ENCODE measurements at regions not wholly inside any gene's neighbourhood (a gene's known extent, or its start where the extent isn't known, plus 50 kb on each side); places are given as distances from the start of the nearest gene placed in this dataset.

DNA sequence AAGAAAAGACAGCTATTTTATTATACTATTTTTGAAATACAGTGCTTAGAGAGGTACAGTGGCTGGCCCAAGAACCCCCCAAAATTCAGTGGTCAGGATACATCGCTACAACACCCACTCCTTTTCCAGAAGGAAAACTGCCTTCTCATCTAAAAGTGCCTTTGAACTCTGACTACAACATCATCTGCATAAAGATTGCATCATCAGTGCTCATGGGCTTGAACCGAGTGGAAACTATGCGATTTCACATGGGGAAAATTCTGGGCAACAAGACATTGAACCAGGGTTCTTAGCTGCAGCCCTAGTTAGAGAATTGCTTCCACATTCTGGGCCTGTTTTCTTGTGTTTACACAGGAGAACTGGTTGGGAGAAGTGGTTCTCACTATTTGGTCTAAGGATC, 294.6 kb upstream of the SLC14A2 start:
- TF ChIP-seq EZH2phosphoT487 (IDR thresholded peaks at IDR 0.05; ENCODE audit: borderline replicate concordance, low read length), result no peak
- TF ChIP-seq, protein P1, sequence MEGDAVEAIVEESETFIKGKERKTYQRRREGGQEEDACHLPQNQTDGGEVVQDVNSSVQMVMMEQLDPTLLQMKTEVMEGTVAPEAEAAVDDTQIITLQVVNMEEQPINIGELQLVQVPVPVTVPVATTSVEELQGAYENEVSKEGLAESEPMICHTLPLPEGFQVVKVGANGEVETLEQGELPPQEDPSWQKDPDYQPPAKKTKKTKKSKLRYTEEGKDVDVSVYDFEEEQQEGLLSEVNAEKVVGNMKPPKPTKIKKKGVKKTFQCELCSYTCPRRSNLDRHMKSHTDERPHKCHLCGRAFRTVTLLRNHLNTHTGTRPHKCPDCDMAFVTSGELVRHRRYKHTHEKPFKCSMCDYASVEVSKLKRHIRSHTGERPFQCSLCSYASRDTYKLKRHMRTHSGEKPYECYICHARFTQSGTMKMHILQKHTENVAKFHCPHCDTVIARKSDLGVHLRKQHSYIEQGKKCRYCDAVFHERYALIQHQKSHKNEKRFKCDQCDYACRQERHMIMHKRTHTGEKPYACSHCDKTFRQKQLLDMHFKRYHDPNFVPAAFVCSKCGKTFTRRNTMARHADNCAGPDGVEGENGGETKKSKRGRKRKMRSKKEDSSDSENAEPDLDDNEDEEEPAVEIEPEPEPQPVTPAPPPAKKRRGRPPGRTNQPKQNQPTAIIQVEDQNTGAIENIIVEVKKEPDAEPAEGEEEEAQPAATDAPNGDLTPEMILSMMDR (conservative IDR thresholded peaks at IDR 0.05; ENCODE audit: low read depth, low read length), result no peak
- TF ChIP-seq EZH2 (IDR thresholded peaks at IDR 0.05; ENCODE audit: low read length, unreplicated experiment), result no peak
- no peaks in the 10 kb centered on the region for H3K27me3 ChIP-seq (ENCODE audit: low read length)
- no peaks in the 10 kb centered on the region for H4K20me1 ChIP-seq (ENCODE audit: low read length)
- H3K4me3 ChIP-seq (ENCODE audit: low read length), result no peak overlapping the region
- no peak overlapping the region for H3K9ac ChIP-seq (ENCODE audit: low read length)
- H3K27ac ChIP-seq (ENCODE audit: low read length), result no peak overlapping the region
- no peak overlapping the region for H2AFZ ChIP-seq (ENCODE audit: low read length)
- H3K9me3 ChIP-seq (ENCODE audit: low read length), result no peaks in the 10 kb centered on the region
- no peaks in the 10 kb centered on the region for H3K36me3 ChIP-seq (ENCODE audit: low read depth, low read length)
- no peaks in the 10 kb centered on the region for H3K9me2 ChIP-seq (replicated peaks; ENCODE audit: low read length)
- DNase-seq, result no peak
- no peaks in the 10 kb centered on the region for H3K4me1 ChIP-seq (ENCODE audit: insufficient read depth, low read length)
- ChIA-PET CTCF (no interaction called here), POLR2A (ENCODE audit: unreplicated experiment) (no interaction called here)
- no peaks in the 10 kb centered on the region for H3F3A ChIP-seq (ENCODE audit: low read length, unreplicated experiment)
- BruUV-seq (replicated peaks), result no TSS peak
- H3K79me2 ChIP-seq (ENCODE audit: low read length), result no peaks in the 10 kb centered on the region
- intact Hi-C loops (cut with micrococcal nuclease), result no loop called here
- no peak overlapping the region for H3K4me2 ChIP-seq (ENCODE audit: low read length)
- ATAC-seq, result no peak

DNA sequence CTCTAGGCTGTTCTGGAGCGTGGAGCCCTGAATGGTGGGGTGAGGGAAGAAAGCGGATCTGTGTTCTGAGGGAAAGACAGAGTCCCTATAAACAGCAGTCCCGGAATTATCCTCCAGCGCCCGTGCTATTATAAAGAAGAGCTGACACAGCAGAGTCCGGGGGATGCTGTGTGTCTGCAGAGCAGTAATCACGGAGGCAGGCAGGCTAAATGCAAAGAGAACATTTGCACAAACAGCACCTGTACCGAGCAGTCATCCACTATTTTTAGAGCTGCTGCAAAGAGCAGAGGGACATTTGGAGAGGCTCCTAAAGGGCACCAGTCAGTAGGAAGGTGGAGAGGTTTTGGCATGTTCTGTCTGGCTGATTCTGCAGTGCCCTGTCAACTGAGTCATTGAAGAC, 293.8 kb upstream of the SLC14A2 start:
- Histone ChIP-seq H3K36me3 (ENCODE audit: low read depth, low read length) (no peaks in the 10 kb centered on the region), H3K4me1 (ENCODE audit: insufficient read depth, low read length) (no peaks in the 10 kb centered on the region), H3F3A (ENCODE audit: low read length, unreplicated experiment) (no peaks in the 10 kb centered on the region), H3K79me2 (ENCODE audit: low read length) (no peaks in the 10 kb centered on the region), H4K20me1 (ENCODE audit: low read length) (no peaks in the 10 kb centered on the region), H3K27me3 (ENCODE audit: low read length) (no peaks in the 10 kb centered on the region), H2AFZ (ENCODE audit: low read length) (no peak overlapping the region), H3K9me3 (ENCODE audit: low read length) (no peaks in the 10 kb centered on the region), H3K9ac (ENCODE audit: low read length) (no peak overlapping the region), H3K4me2 (ENCODE audit: low read length) (no peak overlapping the region), H3K4me3 (ENCODE audit: low read length) (no peak overlapping the region), H3K27ac (ENCODE audit: low read length) (no peak overlapping the region), H3K9me2 (replicated peaks; ENCODE audit: low read length) (no peaks in the 10 kb centered on the region)
- CTCF ChIA-PET, result no interaction called here
- intact Hi-C loops (cut with micrococcal nuclease), result no loop called here
- TF ChIP-seq, protein P1 (conservative IDR thresholded peaks at IDR 0.05; ENCODE audit: low read depth, low read length), result no peak
- no peak for TF ChIP-seq EZH2 (IDR thresholded peaks at IDR 0.05; ENCODE audit: low read length, unreplicated experiment)
- TF ChIP-seq EZH2phosphoT487 (IDR thresholded peaks at IDR 0.05; ENCODE audit: borderline replicate concordance, low read length), result no peak
- POLR2A ChIA-PET (ENCODE audit: unreplicated experiment), result no interaction called here
- ATAC-seq (no peak), DNase-seq (no peak)
- BruUV-seq (replicated peaks), result no TSS peak

DNA sequence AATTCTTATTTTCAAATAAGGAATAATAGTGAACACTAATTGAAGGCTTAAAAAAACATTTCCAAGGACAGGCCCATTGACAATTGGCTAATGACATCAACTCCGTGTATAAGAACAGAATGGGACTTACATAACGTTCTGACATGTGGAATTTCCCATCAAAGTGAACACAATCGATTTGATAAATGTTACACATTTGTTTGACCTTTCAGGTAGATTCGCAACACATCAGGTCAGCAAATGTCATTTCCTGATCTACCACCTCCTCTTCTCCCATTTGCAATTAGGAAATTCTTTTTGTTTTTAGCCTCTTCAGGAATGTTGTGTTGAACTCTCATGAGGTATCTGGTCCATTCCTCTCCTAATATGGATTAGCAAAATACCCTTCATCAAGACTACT, 292.9 kb upstream of the SLC14A2 start:
- no peaks in the 10 kb centered on the region for H4K20me1 ChIP-seq (ENCODE audit: low read length)
- BruUV-seq (replicated peaks), result no TSS peak
- TF ChIP-seq EZH2phosphoT487 (IDR thresholded peaks at IDR 0.05; ENCODE audit: borderline replicate concordance, low read length), result no peak
- no peak for TF ChIP-seq EZH2 (IDR thresholded peaks at IDR 0.05; ENCODE audit: low read length, unreplicated experiment)
- TF ChIP-seq, protein P1 (conservative IDR thresholded peaks at IDR 0.05; ENCODE audit: low read depth, low read length), result no peak

More for the DNA sequence above, 292.9 kb upstream of the SLC14A2 start:
- H3K27ac ChIP-seq (ENCODE audit: low read length), result no peak overlapping the region
- H3K4me3 ChIP-seq (ENCODE audit: low read length), result no peak overlapping the region
- H3F3A ChIP-seq (ENCODE audit: low read length, unreplicated experiment), result no peaks in the 10 kb centered on the region
- H3K9ac ChIP-seq (ENCODE audit: low read length), result no peak overlapping the region
- POLR2A ChIA-PET (ENCODE audit: unreplicated experiment), result no interaction called here
- H3K4me2 ChIP-seq (ENCODE audit: low read length), result no peak overlapping the region
- no peak overlapping the region for H2AFZ ChIP-seq (ENCODE audit: low read length)
- no peaks in the 10 kb centered on the region for H3K4me1 ChIP-seq (ENCODE audit: insufficient read depth, low read length)
- no peaks in the 10 kb centered on the region for H3K27me3 ChIP-seq (ENCODE audit: low read length)
- H3K9me3 ChIP-seq (ENCODE audit: low read length), result no peaks in the 10 kb centered on the region
- DNase-seq (no peak), ATAC-seq (no peak)
- H3K36me3 ChIP-seq (ENCODE audit: low read depth, low read length), result no peaks in the 10 kb centered on the region
- intact Hi-C loops (cut with micrococcal nuclease), result no loop called here
- no peaks in the 10 kb centered on the region for H3K79me2 ChIP-seq (ENCODE audit: low read length)
- CTCF ChIA-PET, result no interaction called here
- H3K9me2 ChIP-seq (replicated peaks; ENCODE audit: low read length), result no peaks in the 10 kb centered on the region

Measured in PC-3 (cell line).